ENCODE measurements at regions not wholly inside any gene's neighbourhood (a gene's known extent, or its start where the extent isn't known, plus 50 kb on each side); places are given as distances from the start of the nearest gene placed in this dataset.

GRCh38 chr11:30089921-30090320, 73.1 kb upstream of the KCNA4 start:
- no peak overlapping the region for H3K4me3 ChIP-seq
- TF ChIP-seq CTCF (IDR thresholded peaks at IDR 0.05): no peak
- no peak for ATAC-seq (ENCODE audit: insufficient number of reproducible peaks, low FRiP score, low read depth)

GRCh38 chr11:30091246-30091645, 74.4 kb upstream of the KCNA4 start:
- H3K9me3 ChIP-seq: no peaks in the 10 kb centered on the region
- H3K4me3 ChIP-seq: no peak overlapping the region
- TF ChIP-seq CTCF (IDR thresholded peaks at IDR 0.05): no peak
- no peak overlapping the region for H3K27ac ChIP-seq
- no peaks in the 10 kb centered on the region for H3K4me1 ChIP-seq (ENCODE audit: control insufficient read depth in 1 of 2, low read depth in 2 of 2)
- H3K27me3 ChIP-seq (replicated peaks; ENCODE audit: insufficient read depth): no peaks in the 10 kb centered on the region
- ATAC-seq (ENCODE audit: insufficient number of reproducible peaks, low FRiP score, low read depth) (no peak), DNase-seq (ENCODE audit: low spot score) (no peak)
- H3K36me3 ChIP-seq: no peaks in the 10 kb centered on the region

More at GRCh38 chr11:30089921-30090320, 73.1 kb upstream of the KCNA4 start:
- H3K9me3 ChIP-seq: no peaks in the 10 kb centered on the region
- H3K27ac ChIP-seq: no peak overlapping the region
- no peaks in the 10 kb centered on the region for H3K36me3 ChIP-seq
- no peak for DNase-seq (ENCODE audit: low spot score)
- no peaks in the 10 kb centered on the region for H3K27me3 ChIP-seq (replicated peaks; ENCODE audit: insufficient read depth)
- H3K4me1 ChIP-seq (ENCODE audit: control insufficient read depth in 1 of 2, low read depth in 2 of 2): no peaks in the 10 kb centered on the region

- no peak overlapping the region for H3K4me3 ChIP-seq
- H3K9me3 ChIP-seq: no peaks in the 10 kb centered on the region
- no peaks in the 10 kb centered on the region for H3K36me3 ChIP-seq
- no peak overlapping the region for H3K27ac ChIP-seq
- ATAC-seq (ENCODE audit: insufficient number of reproducible peaks, low FRiP score, low read depth) (no peak), DNase-seq (ENCODE audit: low spot score) (no peak)
- TF ChIP-seq CTCF (IDR thresholded peaks at IDR 0.05): no peak
- H3K27me3 ChIP-seq (replicated peaks; ENCODE audit: insufficient read depth): no peaks in the 10 kb centered on the region
- H3K4me1 ChIP-seq (ENCODE audit: control insufficient read depth in 1 of 2, low read depth in 2 of 2): no peaks in the 10 kb centered on the region
Observed at GRCh38 chr11:30091737-30092136, 74.9 kb upstream of the KCNA4 start.

GRCh38 chr11:30092518-30092917, 75.7 kb upstream of the KCNA4 start:
- Histone ChIP-seq H3K27ac (no peak overlapping the region), H3K4me3 (no peak overlapping the region), H3K4me1 (ENCODE audit: control insufficient read depth in 1 of 2, low read depth in 2 of 2) (no peaks in the 10 kb centered on the region), H3K9me3 (no peaks in the 10 kb centered on the region), H3K36me3 (no peaks in the 10 kb centered on the region), H3K27me3 (replicated peaks; ENCODE audit: insufficient read depth) (no peaks in the 10 kb centered on the region)
- TF ChIP-seq CTCF (IDR thresholded peaks at IDR 0.05): no peak
- no peak for ATAC-seq (ENCODE audit: insufficient number of reproducible peaks, low FRiP score, low read depth)
- no peak for DNase-seq (ENCODE audit: low spot score)

- Histone ChIP-seq H3K36me3 (no peaks in the 10 kb centered on the region), H3K4me1 (ENCODE audit: control insufficient read depth in 1 of 2, low read depth in 2 of 2) (no peaks in the 10 kb centered on the region), H3K4me3 (no peak overlapping the region), H3K27me3 (replicated peaks; ENCODE audit: insufficient read depth) (no peaks in the 10 kb centered on the region), H3K9me3 (no peaks in the 10 kb centered on the region), H3K27ac (no peak overlapping the region)
- ATAC-seq (ENCODE audit: insufficient number of reproducible peaks, low FRiP score, low read depth): no peak
- TF ChIP-seq CTCF (IDR thresholded peaks at IDR 0.05): no peak
- no peak for DNase-seq (ENCODE audit: low spot score)
Observed at GRCh38 chr11:30100495-30100894, 83.7 kb upstream of the KCNA4 start.
